ENCODE measurements at regions not wholly inside any gene's neighbourhood (a gene's known extent, or its start where the extent isn't known, plus 50 kb on each side); places are given as distances from the start of the nearest gene placed in this dataset.

DNA sequence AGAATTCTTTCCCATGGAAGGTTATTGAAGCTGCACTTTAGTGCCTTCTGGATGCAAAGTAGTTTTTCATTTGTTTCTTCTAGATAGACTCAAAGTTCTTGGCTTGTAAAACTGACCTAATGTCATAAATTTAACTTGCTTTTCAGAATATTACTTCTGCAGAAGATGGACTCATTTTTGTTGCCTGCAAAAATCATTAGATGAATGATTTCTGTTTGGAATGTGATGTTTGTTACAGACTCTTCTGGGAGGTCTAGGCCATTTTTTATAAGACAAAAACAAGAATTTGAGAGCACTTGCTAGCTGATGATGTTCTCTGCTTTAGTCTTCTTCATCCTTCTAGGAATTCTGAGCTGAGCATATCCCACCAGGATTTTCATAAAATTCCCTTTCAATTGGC, 308.6 kb upstream of the GIMD1 start:
- Histone ChIP-seq H3K4me1 (no peaks in the 10 kb centered on the region), H3K36me3 (no peaks in the 10 kb centered on the region), H3K27me3 (no peaks in the 10 kb centered on the region), H3K9me3 (no peaks in the 10 kb centered on the region), H3K4me3 (no peak overlapping the region), H3K27ac (no peak overlapping the region)
- intact Hi-C loops (cut with DNase I): no loop called here
- no peak for TF ChIP-seq POLR2A (IDR thresholded peaks at IDR 0.05)
- no peak for TF ChIP-seq CTCF (IDR thresholded peaks at IDR 0.05)
- TF ChIP-seq POLR2AphosphoS5 (IDR thresholded peaks at IDR 0.05): no peak
- TF ChIP-seq EP300 (IDR thresholded peaks at IDR 0.05): no peak
- DNase-seq: no peak

DNA sequence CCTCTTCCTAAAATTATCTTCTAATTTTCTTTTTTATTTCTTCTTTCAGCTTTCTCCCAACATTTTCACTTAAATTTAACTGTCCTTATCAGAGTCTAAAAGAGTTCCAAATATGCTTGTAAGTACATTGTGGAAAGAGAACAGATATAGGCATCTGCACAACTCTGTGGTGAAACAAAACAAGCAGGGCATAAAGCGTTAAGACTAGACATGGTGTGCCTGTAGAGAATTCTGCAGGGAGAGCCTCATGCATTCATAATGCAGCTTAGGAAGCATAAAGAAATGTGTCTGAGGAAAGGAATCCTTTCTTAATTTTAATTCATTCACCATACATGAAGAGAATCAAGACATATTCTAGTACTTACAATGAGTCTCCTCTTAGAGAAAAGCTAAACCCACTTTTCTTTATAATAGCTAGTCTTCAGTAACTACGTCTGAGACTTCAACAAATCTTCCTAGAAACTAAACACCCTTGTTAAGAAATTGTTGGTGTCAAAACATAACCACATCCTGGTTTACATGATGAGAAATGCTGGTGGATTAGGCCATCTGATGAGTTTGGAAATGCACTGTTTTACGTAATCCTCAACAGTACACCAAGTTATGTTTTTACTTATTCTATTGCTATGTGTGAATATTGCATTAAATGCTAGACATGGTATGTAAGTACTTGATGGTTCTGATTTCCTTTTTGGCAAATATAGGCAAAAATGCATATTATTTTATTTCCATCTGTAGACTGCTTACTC, 307.8 kb upstream of the GIMD1 start:
- TF ChIP-seq POLR2AphosphoS5 (IDR thresholded peaks at IDR 0.05): no peak
- no peak for TF ChIP-seq EP300 (IDR thresholded peaks at IDR 0.05)
- no peak for TF ChIP-seq POLR2A (IDR thresholded peaks at IDR 0.05)
- no peak for TF ChIP-seq CTCF (IDR thresholded peaks at IDR 0.05)
- Histone ChIP-seq H3K27me3 (no peaks in the 10 kb centered on the region), H3K27ac (no peak overlapping the region), H3K9me3 (no peaks in the 10 kb centered on the region), H3K36me3 (no peaks in the 10 kb centered on the region), H3K4me3 (no peak overlapping the region), H3K4me1 (peaks cover 0 to 6% (median 0%) of the 10 kb centered on the region in 4 donors)
- 70 to 76% methylated on average over 3 of the region's 3 CpGs for WGBS, 2 donors
- no peak for DNase-seq
- intact Hi-C loops (cut with DNase I): no loop called here

- Histone ChIP-seq H3K4me3 (no peak overlapping the region), H3K36me3 (no peaks in the 10 kb centered on the region), H3K4me1 (peaks cover 0 to 6% (median 0%) of the 10 kb centered on the region in 4 donors), H3K27me3 (no peaks in the 10 kb centered on the region), H3K27ac (no peak overlapping the region), H3K9me3 (no peaks in the 10 kb centered on the region)
- DNase-seq: no peak
- intact Hi-C loops (cut with DNase I): no loop called here
- TF ChIP-seq POLR2A (IDR thresholded peaks at IDR 0.05): no peak
- TF ChIP-seq CTCF (IDR thresholded peaks at IDR 0.05): no peak
- TF ChIP-seq EP300 (IDR thresholded peaks at IDR 0.05): no peak
- no peak for TF ChIP-seq POLR2AphosphoS5 (IDR thresholded peaks at IDR 0.05)
- WGBS, 2 donors: 65 to 77% methylated on average over 1 of the region's 1 CpG
These were observed 303.1 kb upstream of the GIMD1 start for GRCh38 chr4:106671716-106672115.

DNA sequence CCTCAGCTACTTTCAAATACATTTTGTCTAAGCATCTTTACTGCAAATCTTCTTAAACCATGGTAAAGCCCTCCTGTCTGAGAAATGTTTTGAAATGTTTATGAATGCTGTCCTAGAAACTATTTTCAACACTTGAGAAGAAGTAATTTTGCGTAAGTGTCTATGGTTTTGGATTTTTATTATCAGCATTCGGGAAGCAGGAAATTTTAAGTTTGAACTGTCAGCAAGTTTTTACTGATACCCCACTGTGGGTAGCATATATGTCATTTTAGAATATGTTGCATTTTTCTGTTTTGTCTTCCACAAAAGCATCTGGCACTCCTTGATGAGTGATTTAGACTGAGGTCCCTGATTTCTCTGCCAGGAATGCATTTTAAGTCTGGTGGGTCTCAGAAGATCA, 302.4 kb upstream of the GIMD1 start:
- Histone ChIP-seq H3K36me3 (no peaks in the 10 kb centered on the region), H3K27me3 (no peaks in the 10 kb centered on the region), H3K4me3 (no peak overlapping the region), H3K9me3 (no peaks in the 10 kb centered on the region), H3K27ac (no peak overlapping the region), H3K4me1 (peaks cover 0 to 6% (median 0%) of the 10 kb centered on the region in 4 donors)
- 81 to 91% methylated on average over 2 of the region's 2 CpGs for WGBS, 2 donors
- no peak for TF ChIP-seq CTCF (IDR thresholded peaks at IDR 0.05)
- TF ChIP-seq EP300 (IDR thresholded peaks at IDR 0.05): no peak
- TF ChIP-seq POLR2AphosphoS5 (IDR thresholded peaks at IDR 0.05): no peak
- no peak for DNase-seq
- intact Hi-C loops (cut with DNase I): no loop called here

DNA sequence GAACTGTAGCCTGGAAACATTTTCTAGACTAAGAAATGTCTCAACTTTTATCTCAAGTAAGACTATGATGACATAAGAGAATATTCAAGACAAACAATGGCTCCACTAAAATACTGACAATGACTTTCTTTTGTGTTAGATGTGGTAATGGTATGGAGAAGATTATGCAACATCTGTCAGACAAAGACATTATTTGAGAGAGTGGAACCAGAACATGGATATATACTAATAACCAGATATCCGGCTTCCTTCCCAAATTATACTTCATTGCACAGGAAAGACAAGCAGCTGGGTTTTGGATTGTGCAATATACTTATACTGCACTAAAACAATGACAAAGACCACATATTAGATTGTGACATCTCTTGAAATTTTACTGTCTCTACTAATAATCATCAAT, 290.8 kb upstream of the GIMD1 start:
- no peak for DNase-seq
- H3K27ac ChIP-seq: no peak overlapping the region
- H3K4me3 ChIP-seq: no peak overlapping the region
- H3K27me3 ChIP-seq: no peaks in the 10 kb centered on the region
- H3K4me1 ChIP-seq: no peaks in the 10 kb centered on the region
- TF ChIP-seq EP300 (IDR thresholded peaks at IDR 0.05): no peak
- no peak for TF ChIP-seq POLR2A (IDR thresholded peaks at IDR 0.05)
- no peak for TF ChIP-seq POLR2AphosphoS5 (IDR thresholded peaks at IDR 0.05)
- no peak for TF ChIP-seq CTCF (IDR thresholded peaks at IDR 0.05)
- H3K9me3 ChIP-seq: no peaks in the 10 kb centered on the region
- intact Hi-C loops (cut with DNase I): no loop called here
- H3K36me3 ChIP-seq: no peaks in the 10 kb centered on the region
- WGBS, 2 donors: 56 to 72% methylated on average over 1 of the region's 1 CpG

Data from sigmoid colon (tissue), 6 donors.